H9 (cell line): ENCODE measurements at regions not wholly inside any gene's neighbourhood (a gene's known extent, or its start where the extent isn't known, plus 50 kb on each side); places are given as distances from the start of the nearest gene placed in this dataset.

ENCODE experiments used
- DNase-seq: peaks from one replicate; pipeline ENCODE4 v3.0.0-alpha.2; 2017
- H2AFZ ChIP-seq: one replicate; pipeline ENCODE4 v1.6.1; 2013; ENCODE audit warnings: mild to moderate bottlenecking, low read length, control low read depth, moderate library complexity
- H2AK5ac ChIP-seq: 2 replicates; pipeline ENCODE4 v1.6.1; 2013; ENCODE audit warnings: low read length, control low read depth, mixed read lengths; ENCODE audit not compliant: insufficient read length
- H2BK120ac ChIP-seq: one replicate; pipeline ENCODE4 v1.6.1; 2013; ENCODE audit warnings: low read depth, mild to moderate bottlenecking, low read length, control low read depth, inconsistent platforms; ENCODE audit not compliant: poor library complexity, severe bottlenecking
- H2BK12ac ChIP-seq: 2 replicates; pipeline ENCODE4 v1.6.1; 2013; ENCODE audit warnings: low read length, control low read depth, mixed read lengths, low read depth; ENCODE audit not compliant: insufficient read length
- H2BK15ac ChIP-seq: 2 replicates; pipeline ENCODE4 v1.6.1; 2013; ENCODE audit warnings: low read depth, low read length, control low read depth
- H2BK20ac ChIP-seq: one replicate; pipeline ENCODE4 v1.6.1; 2013; ENCODE audit warnings: low read depth, mild to moderate bottlenecking, low read length, control low read depth, inconsistent platforms; ENCODE audit not compliant: poor library complexity, severe bottlenecking
- H2BK5ac ChIP-seq: 2 replicates; pipeline ENCODE4 v1.6.1; 2013; ENCODE audit warnings: low read length, control low read depth, mixed read lengths; ENCODE audit not compliant: insufficient read length
- H3K14ac ChIP-seq: 2 replicates; pipeline ENCODE4 v1.6.1; 2013; ENCODE audit warnings: low read length, control low read depth; ENCODE audit not compliant: insufficient read depth
- H3K18ac ChIP-seq: 2 replicates; pipeline ENCODE4 v1.6.1; 2013; ENCODE audit warnings: low read depth, mild to moderate bottlenecking, mixed read lengths, low read length, control low read depth; ENCODE audit not compliant: insufficient read length
- H3K23ac ChIP-seq: 2 replicates; pipeline ENCODE4 v1.6.1; 2013; ENCODE audit warnings: low read length, control low read depth, mixed read lengths, low read depth; ENCODE audit not compliant: insufficient read length
- H3K23me2 ChIP-seq: 2 replicates; pipeline ENCODE4 v1.6.1; 2013; ENCODE audit warnings: low read depth, mild to moderate bottlenecking, mixed read lengths, low read length, control low read depth; ENCODE audit not compliant: insufficient read length, poor library complexity, severe bottlenecking
- H3K27ac ChIP-seq: 2 replicates; pipeline ENCODE4 v1.5.1; 2013; ENCODE audit warnings: low read length, control low read depth, mixed read lengths, low read depth; ENCODE audit not compliant: insufficient read length
- H3K27me3 ChIP-seq: 2 replicates; pipeline ENCODE4 v1.6.1; 2013; ENCODE audit warnings: low read length, control low read depth, inconsistent platforms; ENCODE audit not compliant: insufficient read depth
- H3K4ac ChIP-seq: 2 replicates; pipeline ENCODE4 v1.6.1; 2013; ENCODE audit warnings: low read depth, mild to moderate bottlenecking, control low read depth, inconsistent platforms, low read length, moderate library complexity
- H3K4me1 ChIP-seq: 2 replicates; pipeline ENCODE4 v1.6.1; 2013; ENCODE audit warnings: low read length, control low read depth, inconsistent platforms; ENCODE audit not compliant: insufficient read depth
- H3K4me2 ChIP-seq: 2 replicates; pipeline ENCODE4 v1.6.1; 2013; ENCODE audit warnings: low read length, control low read depth, mixed read lengths; ENCODE audit not compliant: insufficient read length, insufficient read depth
- H3K56ac ChIP-seq: 2 replicates; pipeline ENCODE4 v1.6.1; 2013; ENCODE audit warnings: low read depth, mild to moderate bottlenecking, mixed read lengths, low read length, control low read depth; ENCODE audit not compliant: insufficient read length
- H3K79me1 ChIP-seq: 2 replicates; pipeline ENCODE4 v1.6.1; 2013; ENCODE audit warnings: low read depth, mild to moderate bottlenecking, moderate library complexity, low read length, control low read depth, inconsistent platforms; ENCODE audit not compliant: insufficient read depth, poor library complexity, severe bottlenecking
- H3K79me2 ChIP-seq: 2 replicates; pipeline ENCODE4 v1.6.1; 2013; ENCODE audit warnings: low read length, control low read depth, inconsistent platforms; ENCODE audit not compliant: insufficient read depth
- H3K9ac ChIP-seq: 2 replicates; pipeline ENCODE4 v1.6.1; 2013; ENCODE audit warnings: low read length, control low read depth, mixed read lengths; ENCODE audit not compliant: insufficient read length; ENCODE audit errors: extremely low read depth
- H3K9me3 ChIP-seq: one replicate; pipeline ENCODE4 v1.6.1; 2013; ENCODE audit warnings: low read depth, low read length, inconsistent platforms; ENCODE audit not compliant: control insufficient read depth
- H3T11ph ChIP-seq: one replicate; pipeline ENCODE4 v1.6.1; 2013; ENCODE audit warnings: mild to moderate bottlenecking, low read length, control low read depth, inconsistent platforms
- H4K20me1 ChIP-seq: one replicate; pipeline ENCODE4 v1.6.1; 2013; ENCODE audit not compliant: control insufficient read depth, insufficient read length, insufficient read depth
- H4K5ac ChIP-seq: 2 replicates; pipeline ENCODE4 v1.6.1; 2013; ENCODE audit warnings: low read depth, mild to moderate bottlenecking, mixed read lengths, low read length, control low read depth; ENCODE audit not compliant: insufficient read length
- H4K8ac ChIP-seq: replicated peaks from 2 replicates; pipeline ENCODE4 v1.6.1; 2013; ENCODE audit warnings: low read length, control low read depth, mixed read lengths, low read depth; ENCODE audit not compliant: insufficient read length
- H4K91ac ChIP-seq: 2 replicates; pipeline ENCODE4 v1.6.1; 2013; ENCODE audit warnings: low read depth, mild to moderate bottlenecking, moderate library complexity, mixed read lengths, low read length, control low read depth; ENCODE audit not compliant: insufficient read length
- H3K27ac Mint-ChIP-seq, 3 experiments: 2 replicates in 2 of 3; 3 replicates in 1 of 3; pipeline ENCODE4 v1.8.0; 2020 to 2021; ENCODE audit warnings: mixed read lengths in 3 of 3, mild to moderate bottlenecking in 1 of 3, moderate library complexity in 1 of 3
- H3K27me3 Mint-ChIP-seq: 2 replicates; pipeline ENCODE4 v1.8.0; 2021; ENCODE audit warnings: low read depth, mild to moderate bottlenecking, moderate library complexity, mixed read lengths
- H3K36me3 Mint-ChIP-seq, 3 experiments: 2 replicates in 2 of 3; 3 replicates in 1 of 3; pipeline ENCODE4 v1.8.0; 2020 to 2021; ENCODE audit warnings: low read depth in 3 of 3, mixed read lengths in 3 of 3; ENCODE audit not compliant: insufficient read depth in 1 of 3
- H3K4me1 Mint-ChIP-seq, 2 experiments: 2 replicates each; pipeline ENCODE4 v1.8.0; 2020; ENCODE audit warnings: mixed read lengths in 2 of 2
- H3K4me3 Mint-ChIP-seq, 2 experiments: 2 replicates in 1 of 2; 3 replicates in 1 of 2; pipeline ENCODE4 v1.8.0; 2020 to 2021; ENCODE audit warnings: mild to moderate bottlenecking in 2 of 2, mixed read lengths in 2 of 2, moderate library complexity in 1 of 2
- H3K9me3 Mint-ChIP-seq, 2 experiments: 2 replicates in 1 of 2; 3 replicates in 1 of 2; pipeline ENCODE4 v1.8.0; 2020; ENCODE audit warnings: mild to moderate bottlenecking in 2 of 2, mixed read lengths in 2 of 2, moderate library complexity in 1 of 2
- CTCF ChIP-seq: fragments of 200-600 bp; sonication (generic); conservative IDR thresholded peaks from 3 replicates; pipeline ENCODE4 v1.8.0; 2021; ENCODE audit warnings: antibody characterized with exemption, mild to moderate bottlenecking
- WGBS: extraction: QIAGEN DNeasy Blood & Tissue Kit; methylation state at CpG from one replicate; pipeline ENCODE4 v1.1.7; 2013; ENCODE audit warnings: missing lambda C conversion rate, low lambda C conversion rate, mixed read lengths; ENCODE audit not compliant: insufficient read length; ENCODE audit errors: extremely low coverage; 5-methylcytosine and 5-hydroxymethylcytosine counted together

GRCh38 chr12:93016752-93017350 lies 87.8 kb upstream of the EEA1 start:
- Histone ChIP-seq H3K27me3 (no peaks in the 10 kb centered on the region), H2AK5ac (no peak overlapping the region), H2BK20ac (no peak overlapping the region), H3K4ac (no peak overlapping the region), H2BK15ac (no peak overlapping the region), H3K27ac (no peak overlapping the region), H3T11ph (no peak overlapping the region), H3K23ac (no peak overlapping the region), H3K4me2 (no peak overlapping the region), H4K20me1 (no peaks in the 10 kb centered on the region), H4K5ac (no peak overlapping the region), H4K8ac (no peak overlapping the region), H2BK12ac (no peak overlapping the region), H2BK120ac (no peak overlapping the region), H2AFZ (no peak overlapping the region), H3K9ac (no peak overlapping the region), H3K79me2 (no peaks in the 10 kb centered on the region), H3K23me2 (no peaks in the 10 kb centered on the region), H3K9me3 (no peaks in the 10 kb centered on the region), H3K79me1 (no peaks in the 10 kb centered on the region), H3K4me1 (peaks cover 3% of the 10 kb centered on the region; the same call in 1 of the 2 replicates), H2BK5ac (no peak overlapping the region), H3K14ac (no peak overlapping the region), H4K91ac (no peak overlapping the region), H3K56ac (no peak overlapping the region), H3K18ac (no peak overlapping the region)
- no peak for DNase-seq
- Mint-ChIP-seq H3K4me3 (no peak overlapping the region), H3K27me3 (no peaks in the 10 kb centered on the region; the same call in 1 of the 2 replicates), H3K9me3 (no peaks in the 10 kb centered on the region), H3K4me1 (peaks cover 21 to 23% of the 10 kb centered on the region in 2 experiments), H3K27ac (no peak overlapping the region), H3K36me3 (no peaks in the 10 kb centered on the region)
- TF ChIP-seq CTCF = no peak
- WGBS = no CpG with 5 or more reads among the region's 4 CpGs
